GM04504 (cell line): ENCODE measurements at regions not wholly inside any gene's neighbourhood (a gene's known extent, or its start where the extent isn't known, plus 50 kb on each side); places are given as distances from the start of the nearest gene placed in this dataset.

ENCODE experiments used
- DNase-seq: peaks from one replicate; pipeline ENCODE4 v3.0.0-alpha.2; 2012; ENCODE audit warnings: low read depth

GRCh38 chr20:24718277-24718676, 230.8 kb upstream of the CST7 start:
- DNase-seq = no peak

GRCh38 chr20:24718696-24719095, 230.4 kb upstream of the CST7 start:
- no peak for DNase-seq

- DNase-seq = no peak
Measured at GRCh38 chr20:24720957-24721356, 228.1 kb upstream of the CST7 start.

- no peak for DNase-seq
Measured at GRCh38 chr20:24721891-24722568, 227.0 kb upstream of the CST7 start.

GRCh38 chr20:24722586-24722985, 226.5 kb upstream of the CST7 start:
- no peak for DNase-seq

- no peak for DNase-seq
Measured at GRCh38 chr20:24723186-24723585, 225.9 kb upstream of the CST7 start.

- DNase-seq = no peak
Measured at GRCh38 chr20:24723647-24724352, 225.3 kb upstream of the CST7 start.

GRCh38 chr20:24724982-24725533, 224.0 kb upstream of the CST7 start:
- no peak for DNase-seq

- no peak for DNase-seq
Measured at GRCh38 chr20:24727795-24728194, 221.3 kb upstream of the CST7 start.

- no peak for DNase-seq
Measured at GRCh38 chr20:24729896-24730605, 219.0 kb upstream of the CST7 start.

- DNase-seq = no peak
Measured at GRCh38 chr20:24730750-24731149, 218.3 kb upstream of the CST7 start.

- DNase-seq = no peak
Measured at GRCh38 chr20:24731312-24731711, 217.8 kb upstream of the CST7 start.

- DNase-seq = no peak
Measured at GRCh38 chr20:24732076-24732475, 217.0 kb upstream of the CST7 start.

GRCh38 chr20:24732599-24732998, 216.5 kb upstream of the CST7 start:
- DNase-seq = no peak

GRCh38 chr20:24733416-24733815, 215.7 kb upstream of the CST7 start:
- DNase-seq = no peak

- DNase-seq = no peak
Measured at GRCh38 chr20:24734139-24734538, 214.9 kb upstream of the CST7 start.

- DNase-seq = no peak
Measured at GRCh38 chr20:24735263-24735662, 213.8 kb upstream of the CST7 start.

GRCh38 chr20:24736131-24736843, 212.8 kb upstream of the CST7 start:
- DNase-seq = no peak

- no peak for DNase-seq
Measured at GRCh38 chr20:24736844-24737211, 212.2 kb upstream of the CST7 start.

- no peak for DNase-seq
Measured at GRCh38 chr20:24737212-24737850, 211.7 kb upstream of the CST7 start.

GRCh38 chr20:24738058-24738775, 210.9 kb upstream of the CST7 start:
- no peak for DNase-seq
